ENCODE measurements at regions not wholly inside any gene's neighbourhood (a gene's known extent, or its start where the extent isn't known, plus 50 kb on each side); places are given as distances from the start of the nearest gene placed in this dataset.

GRCh38 chr10:3987143-3987974, 202.3 kb upstream of the KLF6 start:
- TF ChIP-seq, protein P1, sequence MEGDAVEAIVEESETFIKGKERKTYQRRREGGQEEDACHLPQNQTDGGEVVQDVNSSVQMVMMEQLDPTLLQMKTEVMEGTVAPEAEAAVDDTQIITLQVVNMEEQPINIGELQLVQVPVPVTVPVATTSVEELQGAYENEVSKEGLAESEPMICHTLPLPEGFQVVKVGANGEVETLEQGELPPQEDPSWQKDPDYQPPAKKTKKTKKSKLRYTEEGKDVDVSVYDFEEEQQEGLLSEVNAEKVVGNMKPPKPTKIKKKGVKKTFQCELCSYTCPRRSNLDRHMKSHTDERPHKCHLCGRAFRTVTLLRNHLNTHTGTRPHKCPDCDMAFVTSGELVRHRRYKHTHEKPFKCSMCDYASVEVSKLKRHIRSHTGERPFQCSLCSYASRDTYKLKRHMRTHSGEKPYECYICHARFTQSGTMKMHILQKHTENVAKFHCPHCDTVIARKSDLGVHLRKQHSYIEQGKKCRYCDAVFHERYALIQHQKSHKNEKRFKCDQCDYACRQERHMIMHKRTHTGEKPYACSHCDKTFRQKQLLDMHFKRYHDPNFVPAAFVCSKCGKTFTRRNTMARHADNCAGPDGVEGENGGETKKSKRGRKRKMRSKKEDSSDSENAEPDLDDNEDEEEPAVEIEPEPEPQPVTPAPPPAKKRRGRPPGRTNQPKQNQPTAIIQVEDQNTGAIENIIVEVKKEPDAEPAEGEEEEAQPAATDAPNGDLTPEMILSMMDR (IDR thresholded peaks at IDR 0.05; ENCODE audit: insufficient read depth, low read length, missing control alignments): no peak
- H3K4me3 ChIP-seq (ENCODE audit: low read depth, low read length): no peak overlapping the region
- POLR2A ChIA-PET: no interaction called here
- DNase-seq (ENCODE audit: low read depth, low spot score): no peak
- CTCF ChIA-PET: no interaction called here

DNA sequence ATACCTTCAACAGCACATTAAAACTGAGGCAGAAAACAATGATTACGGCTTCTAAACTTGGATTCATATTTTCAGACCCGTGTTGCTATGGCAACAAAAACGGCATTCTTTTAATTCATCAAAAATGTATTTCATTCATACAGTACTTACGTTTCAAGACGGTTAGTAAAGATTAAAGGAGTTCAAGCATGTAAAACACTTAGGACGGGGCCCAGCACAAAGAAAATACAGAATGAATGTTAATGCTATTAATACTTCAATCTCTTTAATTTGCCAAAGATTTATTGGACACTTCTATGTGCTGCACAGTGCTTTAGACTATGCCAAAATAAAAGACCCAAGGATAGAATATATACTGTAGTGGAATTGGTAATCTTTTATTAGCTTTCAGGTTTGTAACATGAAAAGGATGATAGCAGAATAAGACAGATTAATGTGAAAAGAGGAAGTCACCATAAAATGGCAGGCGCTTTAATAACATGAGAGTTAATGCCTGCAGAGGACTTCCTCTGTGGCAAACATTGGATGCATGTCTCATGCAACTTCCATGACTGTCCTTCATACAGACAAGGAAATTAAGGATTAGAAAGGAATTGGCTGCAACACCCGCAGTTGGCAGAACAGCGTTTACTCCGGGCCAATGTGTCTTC, 201.6 kb upstream of the KLF6 start:
- POLR2A ChIA-PET: no interaction called here
- CTCF ChIA-PET: no interaction called here
- DNase-seq (ENCODE audit: low read depth, low spot score): no peak
- TF ChIP-seq, protein P1 (IDR thresholded peaks at IDR 0.05; ENCODE audit: insufficient read depth, low read length, missing control alignments): no peak
- H3K4me3 ChIP-seq (ENCODE audit: low read depth, low read length): no peak overlapping the region

DNA sequence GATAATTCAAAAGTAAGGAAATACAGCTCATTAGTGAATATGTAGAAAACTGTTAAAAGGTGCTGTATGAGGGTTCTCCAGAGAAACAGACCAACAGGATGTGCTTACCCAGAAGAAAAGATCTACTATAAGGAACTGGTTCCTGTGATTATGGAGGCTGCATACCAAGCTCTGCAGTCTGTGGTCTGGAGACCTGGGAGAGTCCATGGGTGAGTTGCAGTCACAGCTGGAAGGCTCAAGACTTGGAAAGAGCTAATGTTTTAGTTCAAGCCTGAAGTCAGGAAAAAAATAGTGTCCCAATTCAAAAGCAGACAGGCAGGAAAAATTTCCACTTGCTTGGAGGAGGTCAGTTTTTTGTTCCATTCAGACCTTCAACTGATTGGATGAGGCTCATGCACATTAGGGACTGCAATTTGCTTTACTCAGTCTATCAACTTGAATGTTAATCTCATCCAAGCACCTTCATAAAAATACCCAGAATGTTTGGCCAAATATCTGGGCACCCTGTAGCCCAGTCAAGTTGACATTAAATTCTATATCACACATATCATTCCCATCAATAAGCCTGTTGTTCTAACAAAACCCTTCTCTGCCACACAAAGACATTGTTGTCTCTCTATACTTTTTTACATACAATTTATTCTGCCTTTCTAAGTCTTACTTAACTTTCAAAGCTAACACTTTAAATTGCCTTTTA, 197.9 kb upstream of the KLF6 start:
- no peak for DNase-seq (ENCODE audit: low read depth, low spot score)
- CTCF ChIA-PET: interaction anchor here (1.7 kb wide), 1 partner anchor 10 kb away, joined by 5 read pairs; no protein-coding TSS in a partner anchor
- no peak overlapping the region for H3K4me3 ChIP-seq (ENCODE audit: low read depth, low read length)
- TF ChIP-seq, protein P1 (IDR thresholded peaks at IDR 0.05; ENCODE audit: insufficient read depth, low read length, missing control alignments): no peak
- POLR2A ChIA-PET: no interaction called here

DNA sequence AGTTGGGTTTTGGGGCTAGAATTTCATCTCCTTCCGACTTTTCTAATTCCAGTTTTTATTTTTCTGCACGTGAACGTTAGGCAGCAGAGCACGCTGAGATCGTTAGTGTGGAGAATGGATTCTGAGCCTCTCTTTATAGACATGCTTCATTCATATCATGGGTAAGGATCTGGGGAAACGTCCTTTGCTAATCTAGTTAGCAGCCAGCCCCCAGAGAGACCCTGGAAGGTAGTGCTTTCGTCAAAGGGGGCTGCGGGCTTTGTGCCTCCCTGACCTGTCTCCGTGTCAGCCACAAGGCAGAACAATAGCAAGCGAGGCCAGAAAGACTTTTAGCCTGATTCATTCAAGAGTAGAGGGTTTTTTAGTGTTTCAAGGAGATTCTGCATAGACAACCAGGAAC, 196.3 kb upstream of the KLF6 start:
- ChIA-PET CTCF (interaction anchor here (1.7 kb wide), 1 partner anchor 8 kb away, joined by 5 read pairs; no protein-coding TSS in a partner anchor), POLR2A (no interaction called here)
- H3K4me3 ChIP-seq (ENCODE audit: low read depth, low read length): no peak overlapping the region
- DNase-seq (ENCODE audit: low read depth, low spot score): no peak
- TF ChIP-seq, protein P1 (IDR thresholded peaks at IDR 0.05; ENCODE audit: insufficient read depth, low read length, missing control alignments): no peak

GRCh38 chr10:3980660-3981059, 195.7 kb upstream of the KLF6 start:
- DNase-seq (ENCODE audit: low read depth, low spot score): no peak
- TF ChIP-seq, protein P1 (IDR thresholded peaks at IDR 0.05; ENCODE audit: insufficient read depth, low read length, missing control alignments): no peak
- CTCF ChIA-PET: no interaction called here
- POLR2A ChIA-PET: no interaction called here
- H3K4me3 ChIP-seq (ENCODE audit: low read depth, low read length): no peak overlapping the region

GRCh38 chr10:3980144-3980543, 195.1 kb upstream of the KLF6 start:
- DNase-seq (ENCODE audit: low read depth, low spot score): no peak
- H3K4me3 ChIP-seq (ENCODE audit: low read depth, low read length): no peak overlapping the region
- CTCF ChIA-PET: no interaction called here
- TF ChIP-seq, protein P1 (IDR thresholded peaks at IDR 0.05; ENCODE audit: insufficient read depth, low read length, missing control alignments): no peak
- POLR2A ChIA-PET: no interaction called here

Measured in AG04449 (cell line).